ACHN (cell line): ENCODE measurements at regions not wholly inside any gene's neighbourhood (a gene's known extent, or its start where the extent isn't known, plus 50 kb on each side); places are given as distances from the start of the nearest gene placed in this dataset.
"Not testable (repeated sequence)": the region's sequence is repeated elsewhere in the genome, so short reads cannot be mapped to it uniquely, and the experiment has no call there.

ENCODE experiments used
- DNase-seq: peaks from one replicate; pipeline ENCODE4 v3.0.0-alpha.2; 2015
- in situ Hi-C: cut with HindIII; loops from 2 replicates; pipeline ENCODE4 v1.10.0; 2017; ENCODE audit warnings: low sequenced_read_pairs, low pct_ligation_motif_present, low pct_unique_long_range_greater_than_20kb

DNA sequence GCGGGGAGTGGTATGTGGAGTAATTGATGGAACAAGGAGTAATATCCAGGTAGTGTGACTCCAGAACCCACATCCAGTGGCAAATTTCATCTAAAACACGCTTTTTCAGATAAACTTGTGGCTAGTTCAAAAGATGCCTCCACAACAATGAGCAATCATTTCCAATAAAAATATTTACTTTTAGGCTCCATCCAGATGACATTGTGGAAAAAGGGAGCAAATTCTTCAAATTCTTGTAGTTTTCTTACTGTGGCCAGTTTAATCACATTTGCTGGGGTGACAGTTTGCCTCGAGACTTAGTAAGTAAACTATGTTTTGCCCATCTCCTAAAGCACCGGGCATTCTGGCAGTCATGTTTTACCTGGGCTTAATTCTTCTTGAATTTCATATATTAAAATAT, 243.6 kb downstream of the IRS1 start:
- in situ Hi-C loops, result no loop called here
- no peak for DNase-seq

- in situ Hi-C loops, result no loop called here
- DNase-seq, result no peak
These were observed 244.9 kb downstream of the IRS1 start for GRCh38 chr2:226554701-226555100.

- DNase-seq, result no peak
- in situ Hi-C loops, result no loop called here
These were observed 246.3 kb downstream of the IRS1 start for GRCh38 chr2:226553333-226553732.

DNA sequence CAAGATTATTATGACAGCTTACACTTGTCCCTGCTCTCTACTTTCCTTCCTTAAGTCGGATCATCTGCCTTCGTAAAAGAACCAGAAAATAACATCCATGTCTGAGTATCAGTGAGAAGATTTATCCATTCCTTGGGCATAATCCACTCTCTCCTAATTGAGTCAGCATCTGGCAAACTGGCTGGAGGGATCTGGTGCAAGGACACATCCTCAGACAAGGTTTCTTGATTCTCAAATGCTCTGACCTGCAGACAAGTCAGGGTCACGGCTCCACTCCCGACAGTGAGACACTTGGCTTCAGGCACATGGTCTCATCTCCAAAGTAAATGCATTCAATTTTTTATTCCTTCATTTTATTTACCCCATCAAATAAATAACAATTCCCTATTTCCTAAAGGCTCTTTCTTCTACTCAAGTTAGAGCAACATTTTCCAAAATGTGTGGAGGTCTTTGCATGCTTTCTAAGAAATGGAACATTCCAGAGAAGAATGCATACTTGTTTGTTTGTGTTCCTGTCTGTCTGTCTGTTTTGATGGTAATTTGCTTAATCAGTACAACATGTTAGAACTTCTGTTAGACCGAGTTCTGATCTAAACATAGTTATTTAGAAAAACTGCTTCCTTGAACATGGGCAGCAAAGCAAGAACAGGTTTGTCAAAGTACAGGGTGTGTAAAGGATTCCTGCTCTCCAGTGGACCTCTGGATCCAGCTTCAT, 246.9 kb downstream of the IRS1 start:
- in situ Hi-C loops, result no loop called here
- no peak for DNase-seq

- DNase-seq, result no peak
- in situ Hi-C loops, result no loop called here
These were observed 247.9 kb downstream of the IRS1 start for GRCh38 chr2:226551522-226552250.

GRCh38 chr2:226550801-226551200, 248.8 kb downstream of the IRS1 start:
- DNase-seq, result no peak
- in situ Hi-C loops, result no loop called here

DNA sequence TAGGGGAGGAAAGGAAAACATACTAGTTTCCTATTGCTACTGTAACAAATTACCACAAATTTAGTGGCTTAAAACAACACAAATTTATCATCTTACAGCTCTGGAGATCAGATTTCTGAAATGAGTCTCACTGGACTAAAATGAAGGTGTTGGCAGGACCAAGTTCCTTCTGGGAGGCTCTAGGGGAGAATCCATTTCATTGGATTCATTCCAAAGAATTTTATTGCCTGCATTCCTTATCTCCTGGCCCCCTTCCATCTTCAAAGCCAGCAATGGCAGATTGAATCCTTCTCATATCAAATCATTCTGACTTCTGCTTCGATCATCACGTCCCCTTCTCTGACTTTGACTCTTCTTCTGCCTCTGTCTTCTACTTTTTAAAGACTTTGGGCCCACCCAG, 250.9 kb downstream of the IRS1 start:
- in situ Hi-C loops, result no loop called here
- DNase-seq, result no peak

DNA sequence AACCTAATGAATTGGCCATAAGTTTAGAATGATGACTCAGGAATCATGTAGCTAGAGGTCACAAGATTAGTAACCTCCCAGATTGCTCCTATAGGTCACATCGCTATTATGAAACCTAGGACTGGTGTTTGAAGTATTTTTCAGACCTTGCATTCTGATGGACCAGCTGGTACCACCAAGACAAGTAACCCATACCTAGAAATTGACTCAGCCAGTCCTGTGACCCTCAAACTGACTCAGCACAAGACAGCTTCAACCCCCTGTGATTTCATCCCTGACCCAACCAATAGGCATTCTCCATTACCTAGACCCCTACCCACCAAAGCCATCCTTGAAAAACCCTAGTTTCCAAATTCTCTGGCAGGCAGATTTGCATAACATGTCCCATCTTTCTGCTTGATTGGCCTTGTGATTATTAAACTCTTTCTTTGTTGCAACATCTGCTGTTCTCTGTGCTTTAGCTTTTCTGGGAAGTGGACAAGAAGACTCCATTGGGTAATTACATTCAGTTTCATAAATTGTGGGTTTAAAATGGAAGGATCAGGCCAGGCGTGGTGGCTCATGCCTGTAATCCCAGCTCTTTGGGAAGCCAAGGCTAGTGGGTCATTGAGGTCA, 254.9 kb downstream of the IRS1 start:
- in situ Hi-C loops, result no loop called here
- DNase-seq, result no peak

GRCh38 chr2:226540204-226540994, 259.2 kb downstream of the IRS1 start:
- DNase-seq, result no peak
- in situ Hi-C loops, result no loop called here

DNA sequence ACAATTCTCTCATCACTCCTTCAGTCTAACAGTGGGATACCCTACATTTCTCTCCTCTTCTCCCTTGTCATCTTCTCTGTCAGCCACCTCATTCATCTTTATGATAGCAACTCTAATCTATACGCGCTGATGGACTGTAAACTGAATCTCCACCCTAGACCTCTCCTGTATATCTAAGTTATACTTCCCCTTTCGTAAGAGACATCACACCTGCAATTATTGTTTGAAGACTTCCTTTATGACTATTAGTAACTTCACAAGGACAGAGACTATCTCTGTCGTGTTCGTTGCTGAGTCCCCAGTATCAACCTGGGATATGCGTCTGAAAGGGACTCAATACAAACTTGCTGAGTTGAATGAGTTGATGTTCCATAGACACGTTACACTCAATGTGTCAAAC, 263.2 kb downstream of the IRS1 start:
- in situ Hi-C loops, result no loop called here
- DNase-seq, result no peak

DNA sequence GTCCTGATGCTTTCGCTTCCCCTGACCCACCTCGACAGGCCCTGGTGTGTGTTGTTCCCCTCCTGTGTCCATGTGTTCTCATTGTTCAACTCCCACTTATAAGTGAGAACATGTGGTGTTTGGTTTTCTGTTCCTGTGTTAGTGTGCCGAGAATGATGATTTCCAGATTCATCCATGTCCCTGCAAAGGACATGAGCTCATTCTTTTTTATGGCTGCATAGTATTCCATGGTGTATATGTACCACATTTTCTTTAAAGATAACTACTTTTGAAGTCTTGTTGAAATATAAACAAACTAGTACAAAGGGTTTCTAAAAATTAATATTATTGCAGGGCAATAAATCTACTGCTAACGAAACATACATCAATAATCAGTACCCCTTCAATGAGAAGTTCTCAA, 266.6 kb downstream of the IRS1 start:
- DNase-seq, result not testable (repeated sequence)

GRCh38 chr2:226531061-226531810, 268.4 kb downstream of the IRS1 start:
- in situ Hi-C loops, result no loop called here
- DNase-seq, result no peak

More for the DNA sequence above, 266.6 kb downstream of the IRS1 start:
- in situ Hi-C loops, result not testable (repeated sequence)

GRCh38 chr2:226529556-226529955, 270.1 kb downstream of the IRS1 start:
- no peak for DNase-seq
- in situ Hi-C loops, result no loop called here

- in situ Hi-C loops, result no loop called here
- no peak for DNase-seq
These were observed 272.9 kb downstream of the IRS1 start for GRCh38 chr2:226526716-226527115.

- in situ Hi-C loops, result no loop called here
- DNase-seq, result no peak
These were observed 275.2 kb downstream of the IRS1 start for GRCh38 chr2:226524381-226524843.

DNA sequence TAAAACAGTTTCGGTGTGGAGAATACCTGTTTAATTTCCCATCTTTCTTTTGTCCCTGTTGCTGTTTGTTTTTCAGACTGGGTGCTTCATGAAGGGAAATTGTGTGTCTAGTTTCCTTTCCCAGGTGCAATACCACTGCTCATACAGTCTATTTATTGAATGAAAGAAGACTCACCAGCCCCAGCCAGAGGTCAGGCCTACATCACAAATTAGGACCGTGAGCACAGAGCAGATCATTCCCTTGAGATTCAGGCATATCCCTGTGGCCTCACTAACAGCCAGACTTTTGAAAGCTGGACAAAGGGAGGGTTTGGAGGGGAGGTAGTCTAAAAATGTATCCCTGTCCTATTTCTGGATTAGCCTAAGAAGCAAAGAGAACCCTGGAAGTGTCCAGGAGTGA, 278.9 kb downstream of the IRS1 start:
- in situ Hi-C loops, result no loop called here

DNA sequence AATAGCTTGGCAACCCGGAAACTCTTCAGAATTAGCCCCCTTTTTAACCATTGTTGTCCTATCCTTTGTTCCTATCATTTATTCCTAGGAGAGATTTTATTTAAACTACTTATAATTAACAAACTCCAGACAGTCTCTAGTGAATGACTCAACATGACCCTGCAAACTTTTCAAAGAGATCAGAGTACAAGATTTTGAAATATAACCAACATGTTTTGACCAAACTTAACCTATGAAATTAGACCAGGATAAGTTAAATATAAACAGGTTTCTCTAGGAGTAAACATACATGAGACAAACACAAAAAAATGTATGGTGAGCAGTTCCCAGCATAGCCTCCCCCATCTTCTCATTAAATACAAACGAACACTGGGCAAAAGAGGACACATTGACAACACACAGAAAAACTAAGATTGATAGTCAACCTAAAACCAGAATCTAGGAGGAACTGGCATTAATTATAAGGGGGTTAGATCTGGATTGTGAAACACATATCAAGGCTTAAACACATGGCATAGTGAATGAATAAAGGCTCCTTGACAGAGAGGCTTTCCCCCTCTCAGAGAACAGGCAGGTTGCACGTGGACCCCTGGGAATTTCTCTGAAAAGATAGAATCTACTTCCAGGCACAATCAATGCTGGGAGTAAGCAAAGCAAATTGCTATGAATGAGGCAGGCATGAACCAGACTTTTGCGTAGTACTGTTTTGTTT, 284.1 kb downstream of the IRS1 start:
- in situ Hi-C loops, result no loop called here
- no peak for DNase-seq

More for the DNA sequence above, 278.9 kb downstream of the IRS1 start:
- no peak for DNase-seq

DNA sequence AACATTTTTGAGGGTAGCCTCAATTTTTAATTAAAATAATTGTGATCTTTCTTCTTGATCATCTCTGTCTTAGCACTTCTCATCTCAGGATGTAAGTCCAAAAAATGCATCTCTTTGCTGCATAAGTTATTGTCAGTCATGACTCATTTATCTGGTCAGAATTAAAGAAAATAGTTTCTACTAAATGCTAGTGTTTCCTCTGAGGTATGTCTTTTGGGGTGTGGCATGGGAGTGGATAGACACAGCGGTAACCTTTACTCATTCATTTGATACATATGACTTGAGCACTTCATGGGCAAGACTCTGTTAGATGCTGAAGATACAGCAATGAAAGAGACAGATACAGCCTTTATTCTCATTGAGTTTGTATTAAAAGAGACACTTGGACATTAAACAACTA, 284.7 kb downstream of the IRS1 start:
- DNase-seq, result no peak
- in situ Hi-C loops, result no loop called here
